Thyroid gland (tissue), 4 donors: ENCODE measurements at regions not wholly inside any gene's neighbourhood (a gene's known extent, or its start where the extent isn't known, plus 50 kb on each side); places are given as distances from the start of the nearest gene placed in this dataset.

ENCODE experiments used
- CTCF ChIP-seq, 6 experiments: fragments of 200-600 bp in 3 of 6; fragments of 450-650 bp in 3 of 6; sonication (generic) in 3 of 6; IDR thresholded peaks; one replicate each; pipeline ENCODE4 v1.5.1; 2016 to 2019; ENCODE audit warnings: antibody characterized with exemption in 6 of 6, mild to moderate bottlenecking in 2 of 6, inconsistent platforms in 1 of 6, moderate library complexity in 1 of 6
- POLR2A ChIP-seq, 2 donors: fragments of 450-650 bp; IDR thresholded peaks; one replicate each; pipeline ENCODE4 v1.6.1; 2017; ENCODE audit warnings: antibody characterized with exemption in 2 of 2, mild to moderate bottlenecking in 2 of 2, moderate library complexity in 1 of 2

- TF ChIP-seq CTCF (IDR thresholded peaks at IDR 0.05): no peak
- no peak for TF ChIP-seq POLR2A (IDR thresholded peaks at IDR 0.05)
Measured at GRCh38 chr18:2325933-2326332, 245.4 kb downstream of the METTL4 start.
